Fibroblast of skin of back (primary cell): ENCODE measurements at regions not wholly inside any gene's neighbourhood (a gene's known extent, or its start where the extent isn't known, plus 50 kb on each side); places are given as distances from the start of the nearest gene placed in this dataset.
"Not testable (repeated sequence)": the region's sequence is repeated elsewhere in the genome, so short reads cannot be mapped to it uniquely, and the experiment has no call there.

Experiments used
- DNase-seq: peaks from one replicate; pipeline ENCODE4 v3.0.0-alpha.2; 2013

DNA sequence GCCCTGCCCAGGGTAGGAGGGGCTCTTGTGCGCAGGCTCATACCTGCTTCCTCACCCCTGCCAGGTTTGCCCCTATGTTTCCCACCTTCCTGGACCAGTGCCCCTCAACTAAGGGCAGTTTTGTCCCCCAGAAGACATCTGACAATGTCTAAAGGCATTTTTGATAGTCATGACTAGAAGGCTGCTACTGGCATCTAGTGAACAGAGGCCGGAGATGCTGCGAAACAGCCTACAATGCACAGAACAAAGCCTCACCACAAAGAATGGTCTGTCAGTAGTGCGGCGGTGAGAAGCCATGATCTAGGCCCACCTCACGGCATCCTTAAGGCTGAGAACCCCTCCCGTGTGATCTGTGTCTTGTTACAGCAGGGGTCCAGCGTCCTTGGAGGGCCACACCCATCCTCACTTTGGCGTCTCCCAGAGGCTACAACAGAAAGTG is 96.0 kb downstream of the TMEM17 start:
- no peak for DNase-seq

DNA sequence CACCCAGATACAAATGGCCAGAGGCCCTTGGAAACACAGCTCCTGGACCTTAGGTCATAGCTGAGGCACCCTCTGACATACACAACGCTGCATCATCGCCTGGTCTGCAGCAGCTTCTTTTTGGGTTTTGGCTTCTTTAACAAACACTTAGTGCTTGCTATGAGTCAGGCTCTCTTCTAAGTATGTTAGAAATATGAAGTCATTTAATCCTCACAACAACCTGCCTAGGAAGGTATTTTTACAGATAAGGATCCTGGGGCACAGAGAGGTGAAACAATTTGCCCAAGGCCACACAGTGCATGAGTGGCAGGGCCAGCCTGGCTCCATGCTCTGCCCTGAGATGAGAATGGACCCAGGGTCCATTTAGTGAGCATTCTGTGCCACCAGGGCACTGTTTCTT is 96.6 kb downstream of the TMEM17 start:
- DNase-seq, result peak; percentile 20

DNA sequence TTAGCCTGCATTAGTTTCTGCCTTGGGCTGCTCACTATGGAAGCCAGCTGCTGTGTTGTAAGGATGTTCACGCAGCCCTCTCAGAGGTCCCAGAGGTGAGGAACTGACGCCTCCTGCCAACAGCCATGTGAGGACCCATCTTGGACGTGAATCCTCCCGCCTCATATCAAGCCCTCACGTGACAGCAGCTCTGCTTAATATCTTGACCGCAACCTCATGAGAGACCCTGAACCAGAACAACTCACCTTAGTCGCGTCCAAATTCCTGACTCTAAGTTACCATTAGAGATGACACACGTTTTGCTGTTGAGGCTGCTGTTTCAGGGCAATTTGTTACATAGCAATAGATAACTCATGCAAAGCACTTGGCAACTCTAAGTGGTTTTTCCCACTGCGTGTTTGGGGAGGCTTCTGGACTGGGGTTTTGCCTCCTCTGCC is 97.7 kb downstream of the TMEM17 start:
- no peak for DNase-seq

GRCh38 chr2:62407838-62408237 is 98.2 kb downstream of the TMEM17 start:
- no peak for DNase-seq

DNA sequence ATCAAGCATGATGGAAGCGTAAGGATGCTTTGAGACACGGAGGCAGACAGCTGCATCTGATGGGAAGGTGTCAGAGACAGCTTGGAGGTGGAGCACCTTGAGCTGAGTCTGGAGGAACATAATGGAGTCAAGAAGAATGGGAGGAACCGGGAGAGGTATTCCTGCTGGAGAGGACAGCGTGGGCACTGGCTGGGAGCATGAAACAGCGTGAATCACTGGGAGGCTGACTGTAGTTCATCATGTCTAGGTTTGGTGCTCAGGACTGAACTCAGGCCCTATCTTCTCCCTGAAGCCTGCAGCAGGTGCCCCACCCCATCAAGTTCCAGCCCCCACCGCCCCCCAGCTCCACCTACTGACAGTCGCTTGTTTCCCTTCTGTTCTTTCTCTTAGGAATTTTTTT is 98.6 kb downstream of the TMEM17 start:
- DNase-seq, result no peak

DNA sequence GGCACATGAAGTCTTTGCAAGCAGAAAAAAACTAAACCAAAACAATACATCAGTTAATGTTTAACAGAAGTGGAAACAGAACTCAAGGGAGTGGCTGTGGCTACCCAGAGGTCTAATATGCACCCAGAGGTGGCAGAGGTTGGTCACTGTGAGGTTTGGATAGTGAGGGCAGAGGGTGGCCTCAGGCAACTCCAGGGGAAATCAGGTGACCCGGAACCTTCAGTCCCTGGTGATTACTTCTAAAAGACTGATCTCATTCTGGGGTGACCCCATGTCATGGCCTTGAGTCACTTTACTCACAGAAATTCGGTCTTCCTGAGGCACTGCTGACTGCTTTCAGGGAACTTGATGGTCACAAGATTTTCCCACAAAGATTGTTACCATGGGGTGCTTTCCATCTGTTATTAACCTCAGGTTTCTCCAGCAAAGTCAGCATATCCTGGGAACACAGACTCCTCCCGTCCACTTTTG is 99.4 kb downstream of the TMEM17 start:
- no peak for DNase-seq

DNA sequence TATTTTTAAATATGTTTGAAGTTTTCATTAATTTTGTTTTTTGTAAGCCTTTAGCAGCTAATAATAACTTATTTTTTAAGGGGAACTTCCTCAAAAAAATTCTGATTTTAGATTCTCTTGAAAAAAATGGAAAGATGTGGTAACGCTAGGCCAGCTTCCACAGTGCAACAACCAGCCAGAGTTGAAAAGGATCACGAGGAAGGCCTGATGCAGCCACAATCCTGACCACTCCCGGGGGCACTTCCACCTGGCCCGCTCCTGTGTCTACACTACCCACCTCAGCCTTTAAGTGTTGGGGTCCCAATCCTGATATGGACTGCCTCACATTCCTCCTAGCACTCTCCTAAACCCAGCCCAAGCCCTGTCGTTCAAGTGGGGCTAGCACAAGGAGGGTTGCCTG is 101.1 kb downstream of the TMEM17 start:
- no peak for DNase-seq

DNA sequence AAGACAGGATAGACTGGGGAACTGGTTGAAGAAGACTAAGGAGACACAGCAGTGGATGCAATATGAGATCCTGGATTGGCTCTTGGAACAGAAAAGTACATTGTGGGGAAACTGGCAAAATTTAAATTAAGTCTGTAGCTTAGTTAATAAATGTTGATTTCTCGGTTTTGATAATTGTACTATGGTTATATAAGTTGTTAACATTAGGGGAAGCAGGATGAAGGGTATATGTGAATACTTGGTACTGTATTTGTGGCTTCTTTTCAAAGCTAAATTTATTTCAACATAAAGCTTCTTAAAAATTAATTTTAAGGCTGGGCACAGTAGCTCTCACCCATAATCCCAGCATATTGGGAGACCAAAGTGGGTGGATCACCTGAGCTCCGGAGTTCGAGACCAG is 103.8 kb downstream of the TMEM17 start:
- DNase-seq, result no peak

GRCh38 chr2:62398356-62398755 is 107.6 kb downstream of the TMEM17 start:
- DNase-seq, result no peak

GRCh38 chr2:62396880-62397279 is 109.1 kb downstream of the TMEM17 start:
- DNase-seq, result no peak

GRCh38 chr2:62393293-62393692 is 112.7 kb downstream of the TMEM17 start:
- no peak for DNase-seq

DNA sequence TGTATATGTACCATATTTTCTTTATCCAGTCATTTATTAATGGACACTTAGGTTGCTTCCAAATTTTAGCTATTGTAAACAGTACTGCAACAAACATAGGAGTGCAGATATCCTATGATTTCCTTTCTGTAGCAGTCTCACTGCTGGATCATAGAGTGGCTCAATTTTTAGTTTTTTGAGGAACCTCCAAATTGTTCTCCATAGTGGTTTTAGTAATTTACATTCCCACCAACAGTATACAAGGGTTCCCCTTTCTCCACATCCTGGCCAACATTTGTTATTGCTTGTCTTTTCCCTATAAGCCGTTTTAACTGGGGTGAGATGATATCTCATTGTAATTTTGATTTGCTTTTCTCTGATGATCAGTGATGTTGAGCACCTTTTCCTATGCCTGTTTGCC is 114.3 kb downstream of the TMEM17 start:
- no peak for DNase-seq

GRCh38 chr2:62386378-62386777 is 119.6 kb downstream of the TMEM17 start:
- not testable (repeated sequence) for DNase-seq

- DNase-seq, result peak; percentile 8
Observed at GRCh38 chr2:62383846-62384245, 122.1 kb downstream of the TMEM17 start.

- DNase-seq, result peak; percentile 27
Observed at GRCh38 chr2:62382757-62383156, 123.2 kb downstream of the TMEM17 start.

GRCh38 chr2:62382122-62382521 is 123.9 kb downstream of the TMEM17 start:
- no peak for DNase-seq

- no peak for DNase-seq
Observed at GRCh38 chr2:62381656-62382055, 124.3 kb downstream of the TMEM17 start.

- no peak for DNase-seq
Observed at GRCh38 chr2:62379566-62379965, 126.4 kb downstream of the TMEM17 start.

- DNase-seq, result no peak
Observed at GRCh38 chr2:62375113-62375420, 130.9 kb downstream of the TMEM17 start.

- no peak for DNase-seq
Observed at GRCh38 chr2:62374301-62375112, 131.5 kb downstream of the TMEM17 start.

- no peak for DNase-seq
Observed at GRCh38 chr2:62372824-62373223, 133.2 kb downstream of the TMEM17 start.

GRCh38 chr2:62370321-62371250 is 135.4 kb downstream of the TMEM17 start:
- no peak for DNase-seq

GRCh38 chr2:62369541-62370202 is 136.3 kb downstream of the TMEM17 start:
- no peak for DNase-seq
